Kidney epithelial cell (primary cell): ENCODE measurements at regions not wholly inside any gene's neighbourhood (a gene's known extent, or its start where the extent isn't known, plus 50 kb on each side); places are given as distances from the start of the nearest gene placed in this dataset.

ENCODE experiments used
- DNase-seq: peaks from one replicate; pipeline ENCODE4 v3.0.0-alpha.2; 2010; ENCODE audit warnings: low read depth
- H3K27me3 ChIP-seq: 2 replicates; pipeline ENCODE4 v1.6.0; 2011; ENCODE audit warnings: low read length; ENCODE audit not compliant: control insufficient read depth, insufficient read depth
- H3K36me3 ChIP-seq: 2 replicates; pipeline ENCODE4 v1.5.1; 2011; ENCODE audit warnings: low read length; ENCODE audit not compliant: control insufficient read depth, insufficient read depth
- H3K4me3 ChIP-seq: 2 replicates; pipeline ENCODE4 v1.5.1; 2011; ENCODE audit warnings: low read depth, mild to moderate bottlenecking, control low read depth, low read length
- CTCF ChIP-seq: IDR thresholded peaks from 2 replicates; pipeline ENCODE4 v1.5.1; 2011; ENCODE audit warnings: mild to moderate bottlenecking, moderate library complexity, low read length, control low read depth, inconsistent platforms; ENCODE audit not compliant: insufficient read depth, poor library complexity, severe bottlenecking

GRCh38 chr2:82735336-82735735, 1723.7 kb downstream of the SUCLG1 start:
- no peaks in the 10 kb centered on the region for H3K27me3 ChIP-seq
- no peak for TF ChIP-seq CTCF
- H3K36me3 ChIP-seq = no peaks in the 10 kb centered on the region
- H3K4me3 ChIP-seq = no peak overlapping the region
- no peak for DNase-seq

GRCh38 chr2:82731824-82732223, 1727.3 kb downstream of the SUCLG1 start:
- no peak for DNase-seq
- Histone ChIP-seq H3K4me3 (no peak overlapping the region), H3K36me3 (no peaks in the 10 kb centered on the region), H3K27me3 (no peaks in the 10 kb centered on the region)
- no peak for TF ChIP-seq CTCF

- Histone ChIP-seq H3K27me3 (no peaks in the 10 kb centered on the region), H3K4me3 (no peak overlapping the region), H3K36me3 (no peaks in the 10 kb centered on the region)
- DNase-seq = no peak
- TF ChIP-seq CTCF = no peak
These were observed 1728.3 kb downstream of the SUCLG1 start for GRCh38 chr2:82730811-82731210.

- TF ChIP-seq CTCF = no peak
- DNase-seq = no peak
- no peaks in the 10 kb centered on the region for H3K27me3 ChIP-seq
- H3K4me3 ChIP-seq = no peak overlapping the region
- H3K36me3 ChIP-seq = no peaks in the 10 kb centered on the region
These were observed 1731.0 kb downstream of the SUCLG1 start for GRCh38 chr2:82728090-82728489.

- Histone ChIP-seq H3K36me3 (no peaks in the 10 kb centered on the region), H3K4me3 (no peak overlapping the region), H3K27me3 (no peaks in the 10 kb centered on the region)
- TF ChIP-seq CTCF = no peak
- DNase-seq = no peak
These were observed 1750.4 kb downstream of the SUCLG1 start for GRCh38 chr2:82708681-82709080.

GRCh38 chr2:82697231-82697630, 1761.8 kb downstream of the SUCLG1 start:
- TF ChIP-seq CTCF = no peak
- Histone ChIP-seq H3K36me3 (no peaks in the 10 kb centered on the region), H3K4me3 (no peak overlapping the region), H3K27me3 (no peaks in the 10 kb centered on the region)
- DNase-seq = no peak
